HG03521 (cell line): ENCODE measurements at regions not wholly inside any gene's neighbourhood (a gene's known extent, or its start where the extent isn't known, plus 50 kb on each side); places are given as distances from the start of the nearest gene placed in this dataset.
"Not testable (repeated sequence)": the region's sequence is repeated elsewhere in the genome, so short reads cannot be mapped to it uniquely, and the experiment has no call there.

Experiments
- ATAC-seq: cut with Tn5 transposase; IDR thresholded peaks from one replicate; pipeline ENCODE4 v1.9.1; 2021; ENCODE audit warnings: mild to moderate bottlenecking, moderate library complexity; ENCODE audit not compliant: unreplicated experiment

- no peak for ATAC-seq
These were observed 330.3 kb downstream of the PCNX1 start for GRCh38 chr14:71237556-71237955.

- no peak for ATAC-seq
These were observed 331.6 kb downstream of the PCNX1 start for GRCh38 chr14:71238835-71239234.

GRCh38 chr14:71240171-71240570 is 332.9 kb downstream of the PCNX1 start:
- ATAC-seq = no peak

GRCh38 chr14:71240866-71241520 is 333.7 kb downstream of the PCNX1 start:
- no peak for ATAC-seq

GRCh38 chr14:71242237-71242748 is 335.0 kb downstream of the PCNX1 start:
- ATAC-seq = no peak

- ATAC-seq = no peak
These were observed 336.4 kb downstream of the PCNX1 start for GRCh38 chr14:71243697-71244096.

GRCh38 chr14:71244341-71244740 is 337.1 kb downstream of the PCNX1 start:
- ATAC-seq = no peak

GRCh38 chr14:71245659-71246361 is 338.6 kb downstream of the PCNX1 start:
- no peak for ATAC-seq

- no peak for ATAC-seq
These were observed 339.3 kb downstream of the PCNX1 start for GRCh38 chr14:71246539-71246938.

GRCh38 chr14:71247106-71247505 is 339.8 kb downstream of the PCNX1 start:
- no peak for ATAC-seq

- no peak for ATAC-seq
These were observed 340.9 kb downstream of the PCNX1 start for GRCh38 chr14:71248194-71248593.

- ATAC-seq = no peak
These were observed 343.1 kb downstream of the PCNX1 start for GRCh38 chr14:71250347-71250746.

GRCh38 chr14:71250791-71251190 is 343.5 kb downstream of the PCNX1 start:
- no peak for ATAC-seq

- not testable (repeated sequence) for ATAC-seq
These were observed 346.9 kb downstream of the PCNX1 start for GRCh38 chr14:71254091-71254719.

- ATAC-seq = no peak
These were observed 353.9 kb downstream of the PCNX1 start for GRCh38 chr14:71261206-71261605.

- ATAC-seq = no peak
These were observed 355.2 kb downstream of the PCNX1 start for GRCh38 chr14:71262441-71262840.

GRCh38 chr14:71264260-71264659 is 357.0 kb downstream of the PCNX1 start:
- ATAC-seq = no peak

- ATAC-seq = no peak
These were observed 359.8 kb downstream of the PCNX1 start for GRCh38 chr14:71267007-71267513.

- ATAC-seq = no peak
These were observed 360.4 kb downstream of the PCNX1 start for GRCh38 chr14:71267691-71268090.

- no peak for ATAC-seq
These were observed 362.9 kb downstream of the PCNX1 start for GRCh38 chr14:71270111-71270510.

GRCh38 chr14:71271166-71271945 is 364.1 kb downstream of the PCNX1 start:
- ATAC-seq = no peak
